Posterior cingulate gyrus (tissue), 11 donors: ENCODE measurements at regions not wholly inside any gene's neighbourhood (a gene's known extent, or its start where the extent isn't known, plus 50 kb on each side); places are given as distances from the start of the nearest gene placed in this dataset.
"Not testable (repeated sequence)": the region's sequence is repeated elsewhere in the genome, so short reads cannot be mapped to it uniquely, and the experiment has no call there.

Source experiments
- DNase-seq, 10 donors: peaks; one replicate each; pipeline versions ENCODE4 v3.0.0 to v3.0.0-alpha.2; 2020 to 2021; ENCODE audit warnings: mixed read lengths in 3 of 10
- intact Hi-C: fragments of 100-400 bp; cut with DNase I; formaldehyde crosslinking; loops from one replicate; pipeline ENCODE4 v1.15.1; 2023

DNA sequence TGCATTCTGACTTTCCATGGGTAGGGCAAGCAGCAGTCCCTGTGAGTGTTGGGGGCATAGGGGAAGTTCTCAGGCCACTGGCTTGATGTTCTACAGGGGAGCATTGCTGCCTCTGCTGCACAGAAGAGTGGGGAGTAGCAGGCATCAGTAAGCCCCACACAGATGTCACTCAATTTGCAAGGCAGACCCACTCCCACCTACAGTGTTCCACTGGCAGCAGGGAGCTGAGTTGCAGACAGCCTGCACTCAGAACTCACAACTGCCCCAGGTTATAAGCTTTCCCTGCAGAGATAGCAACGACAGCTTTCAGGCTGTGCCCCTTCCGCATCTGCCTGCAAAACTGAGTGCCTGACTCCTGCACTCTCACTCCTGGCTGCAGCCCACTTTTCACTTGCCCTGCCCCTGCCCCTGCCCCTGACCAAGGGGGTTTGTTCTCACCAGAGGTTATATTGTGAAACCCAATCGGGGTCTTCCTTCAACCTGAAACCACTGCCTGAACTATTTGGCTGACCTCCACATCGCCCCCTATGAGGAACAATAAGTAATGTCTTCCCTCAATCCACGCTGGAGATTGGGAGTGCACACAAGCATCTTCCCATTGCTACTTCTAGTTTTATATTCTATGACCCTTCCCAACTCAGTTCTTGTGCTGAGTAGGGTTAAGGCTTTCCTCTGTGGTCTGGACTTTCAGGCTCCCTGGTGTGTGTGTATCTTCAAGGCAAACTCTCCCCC, 227.4 kb upstream of the CXorf51B start:
- intact Hi-C loops: no loop called here
- peak in 2 of 10 donors; percentile 31 to 52 for DNase-seq

DNA sequence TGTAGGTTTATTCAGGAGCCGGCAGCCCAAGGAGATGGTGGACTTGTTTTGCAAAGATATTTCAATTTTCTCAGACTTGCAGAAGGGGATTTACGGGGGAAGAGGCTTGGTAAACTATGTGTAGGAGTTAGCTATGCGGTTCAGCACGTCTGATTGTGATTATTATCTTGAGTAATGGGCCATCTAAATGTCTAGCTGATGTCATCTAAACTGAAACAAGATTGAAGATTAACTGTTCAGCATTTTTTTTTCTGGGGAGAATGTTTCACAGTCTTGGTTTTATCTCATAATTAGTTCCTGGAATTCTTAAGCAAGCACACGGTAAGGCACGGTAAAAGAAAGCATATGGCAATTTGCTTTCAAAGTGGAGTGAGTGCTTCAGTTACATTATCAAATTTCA, 207.3 kb upstream of the CXorf51B start:
- intact Hi-C loops: no loop called here
- DNase-seq: no peak

- DNase-seq: no peak
- intact Hi-C loops: no loop called here
Measured at GRCh38 chrX:146604196-146604595, 205.4 kb upstream of the CXorf51B start.

DNA sequence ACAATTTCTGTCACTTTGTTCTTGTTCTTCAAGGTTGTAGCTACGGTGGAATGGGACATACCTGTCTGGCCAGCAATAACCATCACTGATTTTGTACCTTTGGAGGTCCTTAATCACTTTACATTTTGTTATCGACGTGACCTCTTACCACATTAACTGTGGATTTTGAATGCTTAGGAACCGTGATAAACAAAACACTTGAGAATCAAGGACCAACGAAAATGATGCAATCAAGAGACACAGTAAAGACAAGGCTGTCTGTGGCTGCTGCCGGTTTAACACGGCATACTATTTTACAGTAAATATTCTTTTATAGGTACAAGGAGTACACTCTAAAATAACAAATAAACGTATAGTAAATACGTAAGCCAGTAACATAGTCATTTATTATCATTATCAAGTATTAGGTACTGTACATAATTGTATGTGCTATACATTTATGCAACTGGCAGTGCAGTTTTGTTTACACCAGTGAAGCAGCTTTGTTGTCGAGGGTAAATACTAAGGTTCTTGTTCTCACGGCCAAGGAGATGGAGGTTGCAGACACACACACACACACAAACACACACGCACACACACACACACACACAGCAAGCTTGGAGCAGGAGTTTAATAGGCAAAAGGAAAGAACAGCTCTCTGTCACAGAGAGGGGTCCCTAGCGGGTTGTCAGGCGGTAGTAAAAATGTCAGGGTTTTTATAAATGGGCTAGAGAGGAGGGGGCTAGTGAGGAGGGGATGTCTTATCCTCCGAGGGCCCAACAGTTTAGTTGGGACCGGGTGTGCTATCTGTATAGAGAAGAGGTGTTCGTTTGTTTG, 194.7 kb upstream of the CXorf51B start:
- DNase-seq: no peak

GRCh38 chrX:146615628-146616348, 193.8 kb upstream of the CXorf51B start:
- intact Hi-C loops: no loop called here

More for the DNA sequence above, 194.7 kb upstream of the CXorf51B start:
- intact Hi-C loops: no loop called here

GRCh38 chrX:146619943-146620342, 189.6 kb upstream of the CXorf51B start:
- intact Hi-C loops: not testable (repeated sequence)
- DNase-seq: peak in 2 of 10 donors; percentile 37 to 76

More at GRCh38 chrX:146615628-146616348, 193.8 kb upstream of the CXorf51B start:
- no peak for DNase-seq

- DNase-seq: no peak
- intact Hi-C loops: no loop called here
Measured at GRCh38 chrX:146658379-146658778, 151.2 kb upstream of the CXorf51B start.

- intact Hi-C loops: no loop called here
Measured at GRCh38 chrX:146707781-146708180, 101.8 kb upstream of the CXorf51B start.

GRCh38 chrX:146708866-146709265, 100.7 kb upstream of the CXorf51B start:
- intact Hi-C loops, DNase-seq: not testable (repeated sequence)

More at GRCh38 chrX:146707781-146708180, 101.8 kb upstream of the CXorf51B start:
- DNase-seq: no peak

- intact Hi-C loops: no loop called here
- DNase-seq: peak in 2 of 10 donors; percentile 14 to 63
Measured at GRCh38 chrX:146754268-146754667, 55.3 kb upstream of the CXorf51B start.

GRCh38 chrX:146755214-146755613, 54.4 kb upstream of the CXorf51B start:
- DNase-seq: no peak
- intact Hi-C loops: no loop called here
